H1 (cell line): ENCODE measurements at regions not wholly inside any gene's neighbourhood (a gene's known extent, or its start where the extent isn't known, plus 50 kb on each side); places are given as distances from the start of the nearest gene placed in this dataset.
A peak's percentile ranks its signal among the peaks of the same experiment; 100 is the strongest.

Experiments
- CTCF ChIA-PET: fragments of 300-600 bp; sonication (Branson Sonifier 250); formaldehyde crosslinking; loops from one replicate; lab custom pipeline; 2021; ENCODE audit not compliant: partially characterized antibody; lab: Charles Lee
- POLR2A ChIA-PET: fragments of 300-600 bp; sonication (Branson Sonifier 250); formaldehyde crosslinking; loops from one replicate; lab custom pipeline; 2021; ENCODE audit warnings: inconsistent platforms; ENCODE audit not compliant: partially characterized antibody; lab: Charles Lee
- DNase-seq, 2 experiments: peaks; one replicate each; pipeline versions ENCODE4 v3.0.0 to v3.0.0-alpha.2; 2010 to 2022; ENCODE audit warnings: low spot score in 2 of 2, low read depth in 1 of 2, mixed read lengths in 1 of 2
- FAIRE-seq: peaks from 2 replicates; lab custom pipeline; 2011; peaks lifted over from hg19 to GRCh38; lab: Jason Lieb, UNC
- H2AFZ ChIP-seq: 2 replicates; pipeline ENCODE4 v1.8.1; 2012; ENCODE audit warnings: low read length, inconsistent platforms
- H2AK5ac ChIP-seq: 2 replicates; pipeline ENCODE4 v1.6.1; 2013; ENCODE audit warnings: low read depth, low read length
- H2BK120ac ChIP-seq: replicated peaks from 2 replicates; pipeline ENCODE3; 2013; ENCODE audit warnings: low read depth, low read length, inconsistent platforms
- H2BK12ac ChIP-seq: 2 replicates; pipeline ENCODE4 v1.6.1; 2013; ENCODE audit warnings: low read depth, low read length
- H2BK15ac ChIP-seq: 2 replicates; pipeline ENCODE4 v1.6.1; 2013; ENCODE audit warnings: low read length
- H2BK20ac ChIP-seq: 2 replicates; pipeline ENCODE4 v1.6.1; 2013; ENCODE audit warnings: low read length
- H2BK5ac ChIP-seq: 2 replicates; pipeline ENCODE4 v1.6.1; 2013; ENCODE audit warnings: low read depth, low read length
- H3K14ac ChIP-seq: 2 replicates; pipeline ENCODE4 v1.6.1; 2013; ENCODE audit warnings: inconsistent platforms; ENCODE audit not compliant: insufficient read length
- H3K18ac ChIP-seq: 2 replicates; pipeline ENCODE4 v1.6.1; 2013; ENCODE audit warnings: low read length; ENCODE audit errors: extremely low read depth
- H3K23ac ChIP-seq: 2 replicates; pipeline ENCODE4 v1.6.1; 2013; ENCODE audit warnings: inconsistent platforms; ENCODE audit not compliant: insufficient read length
- H3K23me2 ChIP-seq: 2 replicates; pipeline ENCODE4 v1.6.1; 2013; ENCODE audit warnings: low read depth, low read length
- H3K27ac ChIP-seq: 2 replicates; pipeline ENCODE4 v1.6.1; 2011; ENCODE audit warnings: low read depth, low read length, inconsistent platforms
- H3K27me3 ChIP-seq, 4 experiments: replicated peaks in 1 of 4; 1 replicate in 1 of 4; 2 replicates in 3 of 4; pipeline versions ENCODE4 v1.6.1 to v1.8.1; 2011 to 2013; ENCODE audit warnings: low read length in 3 of 4, mild to moderate bottlenecking in 3 of 4, inconsistent platforms in 2 of 4, mixed read lengths in 2 of 4, moderate library complexity in 1 of 4; ENCODE audit not compliant: control insufficient read depth in 3 of 4, insufficient read depth in 3 of 4; ENCODE audit errors: extremely low read depth in 1 of 4
- H3K36me3 ChIP-seq, 4 experiments: 2 replicates each; pipeline versions ENCODE4 v1.6.1 to v1.8.1; 2011 to 2013; ENCODE audit warnings: mild to moderate bottlenecking in 4 of 4, low read length in 3 of 4, moderate library complexity in 2 of 4, control low read depth in 1 of 4, inconsistent platforms in 1 of 4; ENCODE audit not compliant: insufficient read depth in 4 of 4, control insufficient read depth in 2 of 4
- H3K4ac ChIP-seq: replicated peaks from 2 replicates; pipeline ENCODE3; 2013; ENCODE audit warnings: low read length, low read depth, mixed read lengths, inconsistent platforms; ENCODE audit not compliant: insufficient read length
- H3K4me1 ChIP-seq, 4 experiments: replicated peaks in 1 of 4; 1 replicate in 1 of 4; 2 replicates in 3 of 4; pipeline versions ENCODE4 v1.6.1 to v1.8.1; 2011 to 2013; ENCODE audit warnings: low read length in 3 of 4, inconsistent platforms in 2 of 4, mixed read lengths in 1 of 4; ENCODE audit not compliant: insufficient read depth in 4 of 4, control insufficient read depth in 3 of 4
- H3K4me2 ChIP-seq, 2 experiments: 2 replicates each; pipeline versions ENCODE4 v1.6.1 to v1.8.1; 2011 to 2013; ENCODE audit warnings: low read depth in 2 of 2, low read length in 2 of 2, control low read depth in 1 of 2, inconsistent platforms in 1 of 2, mild to moderate bottlenecking in 1 of 2; ENCODE audit not compliant: insufficient read depth in 1 of 2
- H3K4me3 ChIP-seq, 4 experiments: fragments of 200-600, 300-600 bp in 1 of 4; sonication (generic), shearing (Covaris generic), sonication (Bioruptor Twin) in 1 of 4; 2 replicates each; pipeline versions ENCODE4 v1.5.1 to v1.8.1; 2011 to 2016; ENCODE audit warnings: low read length in 4 of 4, low read depth in 3 of 4, control low read depth in 2 of 4, inconsistent platforms in 2 of 4, mild to moderate bottlenecking in 2 of 4, mixed read lengths in 1 of 4, moderate library complexity in 1 of 4; ENCODE audit not compliant: insufficient read depth in 2 of 4; ENCODE audit errors: extremely low read depth in 1 of 4
- H3K56ac ChIP-seq: replicated peaks from 2 replicates; pipeline ENCODE3; 2013; ENCODE audit warnings: low read depth, mild to moderate bottlenecking, mixed read lengths, low read length, inconsistent platforms; ENCODE audit not compliant: insufficient read length
- H3K79me1 ChIP-seq: 2 replicates; pipeline ENCODE4 v1.6.1; 2013; ENCODE audit warnings: low read depth, low read length, control low read depth
- H3K79me2 ChIP-seq, 2 experiments: 2 replicates each; pipeline versions ENCODE4 v1.6.1 to v1.8.1; 2012 to 2013; ENCODE audit warnings: low read length in 2 of 2, mild to moderate bottlenecking in 2 of 2, inconsistent platforms in 1 of 2; ENCODE audit not compliant: insufficient read depth in 2 of 2, control insufficient read depth in 1 of 2
- H3K9ac ChIP-seq, 4 experiments: replicated peaks in 1 of 4; 1 replicate in 1 of 4; 2 replicates in 3 of 4; pipeline versions ENCODE4 v1.6.1 to v1.8.1; 2011 to 2013; ENCODE audit warnings: low read depth in 3 of 4, low read length in 3 of 4, control low read depth in 2 of 4, mild to moderate bottlenecking in 2 of 4, moderate library complexity in 2 of 4, inconsistent platforms in 1 of 4; ENCODE audit errors: extremely low read depth in 1 of 4
- H3K9me3 ChIP-seq, 2 experiments: 2 replicates each; pipeline versions ENCODE4 v1.6.1 to v1.8.1; 2012 to 2013; ENCODE audit warnings: mild to moderate bottlenecking in 2 of 2, moderate library complexity in 2 of 2, control low read depth in 1 of 2, inconsistent platforms in 1 of 2, low read depth in 1 of 2, low read length in 1 of 2, mixed read lengths in 1 of 2; ENCODE audit not compliant: insufficient read depth in 2 of 2
- H4K20me1 ChIP-seq, 2 experiments: replicated peaks in 1 of 2; 2 replicates each; pipeline versions ENCODE3 to v1.8.1; 2011 to 2013; ENCODE audit warnings: inconsistent platforms in 2 of 2, low read length in 2 of 2, mild to moderate bottlenecking in 1 of 2; ENCODE audit not compliant: insufficient read depth in 2 of 2, control insufficient read depth in 1 of 2
- H4K5ac ChIP-seq: 2 replicates; pipeline ENCODE4 v1.6.1; 2013; ENCODE audit warnings: low read length, low read depth, mixed read lengths, inconsistent platforms; ENCODE audit not compliant: insufficient read length
- H4K8ac ChIP-seq: 2 replicates; pipeline ENCODE4 v1.8.0; 2013; ENCODE audit warnings: mild to moderate bottlenecking, moderate library complexity, low read length, inconsistent platforms; ENCODE audit not compliant: insufficient read depth; ENCODE audit errors: extremely low read depth
- H4K91ac ChIP-seq: replicated peaks from 2 replicates; pipeline ENCODE3; 2013; ENCODE audit warnings: low read length, mixed read lengths, inconsistent platforms; ENCODE audit not compliant: insufficient read length
- HDAC2 ChIP-seq, 2 experiments: fragments of 300-600 bp in 1 of 2; sonication (generic) in 1 of 2; IDR thresholded peaks; 2 replicates each; pipeline ENCODE4 v1.6.1; 2011 to 2012; ENCODE audit warnings: low read depth in 2 of 2, low read length in 2 of 2, mild to moderate bottlenecking in 2 of 2, moderate library complexity in 2 of 2, borderline replicate concordance in 1 of 2, inconsistent platforms in 1 of 2
- KDM4A ChIP-seq: IDR thresholded peaks from one replicate; pipeline ENCODE4 v1.7.1; 2012; ENCODE audit warnings: low read depth, mild to moderate bottlenecking, moderate library complexity, low read length, inconsistent platforms; ENCODE audit not compliant: severe bottlenecking
- WGBS, 2 experiments: shearing (Covaris generic) in 1 of 2; methylation state at CpG; one replicate each; pipeline versions ENCODE4 v1.1.6 to v1.1.7; 2013 to 2015; ENCODE audit warnings: low lambda C conversion rate in 2 of 2, mixed read lengths in 2 of 2, inconsistent platforms in 1 of 2, low coverage in 1 of 2, missing lambda C conversion rate in 1 of 2; ENCODE audit not compliant: insufficient replicate concordance in 2 of 2, insufficient coverage in 1 of 2, insufficient read length in 1 of 2; ENCODE audit errors: extremely low coverage in 1 of 2, missing lambda C conversion rate in 1 of 2; 5-methylcytosine and 5-hydroxymethylcytosine counted together

GRCh38 chr1:217135569-217135915 is 412.3 kb upstream of the ESRRG start:
- Histone ChIP-seq H3K4me1 (peaks cover 10 to 35% (median 16%) of the 10 kb centered on the region in 4 experiments), H4K5ac (no peak overlapping the region), H3K4ac (no peak overlapping the region), H3K18ac (no peak overlapping the region; the same call in 1 of the 2 replicates), H2BK120ac (no peak overlapping the region), H3K4me2 (peak overlapping the region; percentile 88 to 97), H3K79me1 (no peaks in the 10 kb centered on the region), H4K8ac (no peak overlapping the region), H2BK20ac (no peak overlapping the region), H3K4me3 (peak overlapping the region; percentile 39 to 85 (median 60)), H2AK5ac (no peak overlapping the region), H3K23me2 (peaks cover 28% of the 10 kb centered on the region; the same call in 1 of the 2 replicates), H3K9ac (no peak overlapping the region), H3K36me3 (no peaks in the 10 kb centered on the region), H3K9me3 (no peaks in the 10 kb centered on the region), H2BK12ac (no peak overlapping the region), H2AFZ (no peak overlapping the region), H3K56ac (no peak overlapping the region), H4K91ac (no peak overlapping the region), H2BK15ac (no peak overlapping the region), H3K27ac (no peak overlapping the region), H3K23ac (no peak overlapping the region), H4K20me1 (peaks cover 0 to 6% of the 10 kb centered on the region in 2 experiments), H3K27me3 (peaks cover 65 to 97% (median 86%) of the 10 kb centered on the region in 4 experiments), H3K79me2 (no peaks in the 10 kb centered on the region), H2BK5ac (no peak overlapping the region), H3K14ac (no peak overlapping the region)
- POLR2A ChIA-PET: interaction anchor here (0.8 kb wide), 1 partner anchor 25 kb away, joined by 3 read pairs; no protein-coding TSS in a partner anchor
- DNase-seq (peak in 1 of 2 experiments; percentile 74), FAIRE-seq (no peak)
- WGBS, 2 experiments: 0% methylated on average over 31 of the region's 32 CpGs; no CpG with 5 or more reads in 1 of the 2 experiments
- TF ChIP-seq KDM4A: peak; percentile 16
- TF ChIP-seq HDAC2 (IDR thresholded peaks at IDR 0.05; ENCODE audit: borderline replicate concordance in 1 of 2, low read depth in 2 of 2, low read length in 2 of 2): no peak
- CTCF ChIA-PET: interaction anchor here (0.7 to 1.1 kb wide), 3 partner anchors 48 to 164 kb away, joined by 3 read pairs; no protein-coding TSS in a partner anchor
